GM12878 (cell line): ENCODE measurements at regions not wholly inside any gene's neighbourhood (a gene's known extent, or its start where the extent isn't known, plus 50 kb on each side); places are given as distances from the start of the nearest gene placed in this dataset.

Source experiments
- BMI1 ChIP-seq: fragments of 450-650 bp; IDR thresholded peaks from 2 replicates; pipeline ENCODE4 v1.6.1; 2016; ENCODE audit warnings: mild to moderate bottlenecking, moderate library complexity, borderline replicate concordance
- EZH2 ChIP-seq: IDR thresholded peaks from 2 replicates; pipeline ENCODE4 v1.6.1; 2012; ENCODE audit warnings: low read depth, mild to moderate bottlenecking, control low read depth, inconsistent platforms, low read length, borderline replicate concordance; ENCODE audit not compliant: control insufficient read depth
- HDAC2 ChIP-seq: fragments of 200-600 bp; sonication (generic); IDR thresholded peaks from 2 replicates; pipeline ENCODE4 v1.6.1; 2017
- HDGF ChIP-seq: fragments of 450-650 bp; IDR thresholded peaks from 2 replicates; pipeline ENCODE4 v1.6.1; 2016; ENCODE audit warnings: antibody characterized with exemption
- MEF2A ChIP-seq: IDR thresholded peaks from 2 replicates; pipeline ENCODE4 v1.6.1; 2011; ENCODE audit warnings: low read depth, mild to moderate bottlenecking, low read length, moderate library complexity; ENCODE audit not compliant: insufficient read depth
- NRF1 ChIP-seq: conservative IDR thresholded peaks from 2 replicates; pipeline ENCODE4 v1.6.1; 2011; ENCODE audit warnings: mild to moderate bottlenecking, low read depth, low read length, improper control_type of control experiment
- PRDM15 ChIP-seq: fragments of 450-650 bp; formaldehyde crosslinking; IDR thresholded peaks from 2 replicates; pipeline ENCODE4 v1.4.0; 2020; ENCODE audit warnings: mild to moderate bottlenecking, moderate library complexity
- SIN3A ChIP-seq: IDR thresholded peaks from 2 replicates; pipeline ENCODE4 v1.6.1; 2012; ENCODE audit warnings: low read depth, low read length, improper control_type of control experiment
- SMC3 ChIP-seq: IDR thresholded peaks from 2 replicates; pipeline ENCODE4 v1.6.1; 2011; ENCODE audit warnings: low read length, improper control_type of control experiment, borderline replicate concordance
- TCF3 ChIP-seq: IDR thresholded peaks from 2 replicates; pipeline ENCODE4 v1.6.1; 2012; ENCODE audit warnings: low read depth, mild to moderate bottlenecking, low read length, borderline replicate concordance; ENCODE audit not compliant: insufficient read depth
- WRNIP1 ChIP-seq: IDR thresholded peaks from 2 replicates; pipeline ENCODE4 v1.6.1; 2011; ENCODE audit warnings: low read depth, low read length, improper control_type of control experiment, borderline replicate concordance
- YY1 ChIP-seq: IDR thresholded peaks from 2 replicates; pipeline ENCODE4 v1.6.1; 2011; ENCODE audit warnings: low read depth, mild to moderate bottlenecking, low read length
- TF ChIP-seq, protein P1 (sequence below): IDR thresholded peaks from 2 replicates; pipeline ENCODE4 v1.6.1; 2012; ENCODE audit warnings: low read depth, low read length, improper control_type of control experiment
- TF ChIP-seq, protein P2 (sequence below): IDR thresholded peaks from 2 replicates; pipeline ENCODE4 v1.6.1; 2011; ENCODE audit warnings: borderline replicate concordance, low read depth, mild to moderate bottlenecking, moderate library complexity, mixed read lengths, low read length; ENCODE audit not compliant: insufficient read depth; ENCODE audit errors: extremely low read length

- no peak for TF ChIP-seq WRNIP1
- no peak for TF ChIP-seq PRDM15 (CRISPR knock-in tag)
- TF ChIP-seq MEF2A, result no peak
- no peak for TF ChIP-seq BMI1
- TF ChIP-seq TCF3, result no peak
- no peak for TF ChIP-seq YY1
- TF ChIP-seq, protein P1, sequence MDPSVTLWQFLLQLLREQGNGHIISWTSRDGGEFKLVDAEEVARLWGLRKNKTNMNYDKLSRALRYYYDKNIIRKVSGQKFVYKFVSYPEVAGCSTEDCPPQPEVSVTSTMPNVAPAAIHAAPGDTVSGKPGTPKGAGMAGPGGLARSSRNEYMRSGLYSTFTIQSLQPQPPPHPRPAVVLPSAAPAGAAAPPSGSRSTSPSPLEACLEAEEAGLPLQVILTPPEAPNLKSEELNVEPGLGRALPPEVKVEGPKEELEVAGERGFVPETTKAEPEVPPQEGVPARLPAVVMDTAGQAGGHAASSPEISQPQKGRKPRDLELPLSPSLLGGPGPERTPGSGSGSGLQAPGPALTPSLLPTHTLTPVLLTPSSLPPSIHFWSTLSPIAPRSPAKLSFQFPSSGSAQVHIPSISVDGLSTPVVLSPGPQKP, result no peak
- TF ChIP-seq HDGF, result no peak
- no peak for TF ChIP-seq EZH2
- TF ChIP-seq, protein P2, sequence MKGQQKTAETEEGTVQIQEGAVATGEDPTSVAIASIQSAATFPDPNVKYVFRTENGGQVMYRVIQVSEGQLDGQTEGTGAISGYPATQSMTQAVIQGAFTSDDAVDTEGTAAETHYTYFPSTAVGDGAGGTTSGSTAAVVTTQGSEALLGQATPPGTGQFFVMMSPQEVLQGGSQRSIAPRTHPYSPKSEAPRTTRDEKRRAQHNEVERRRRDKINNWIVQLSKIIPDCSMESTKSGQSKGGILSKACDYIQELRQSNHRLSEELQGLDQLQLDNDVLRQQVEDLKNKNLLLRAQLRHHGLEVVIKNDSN, result no peak
- no peak for TF ChIP-seq HDAC2
- TF ChIP-seq NRF1, result no peak
- TF ChIP-seq SIN3A, result no peak
- peak; percentile 29; the same call in 1 of the 2 replicates for TF ChIP-seq SMC3
These were observed 163.1 kb upstream of the NPVF start (continued) for GRCh38 chr7:25391295-25391861.
